Left ventricle myocardium inferior (tissue), 1 donor: ENCODE measurements at regions not wholly inside any gene's neighbourhood (a gene's known extent, or its start where the extent isn't known, plus 50 kb on each side); places are given as distances from the start of the nearest gene placed in this dataset.

ENCODE experiments used
- DNase-seq: peaks from one replicate; pipeline ENCODE4 v3.0.0-alpha.2; 2020
- H3K27ac ChIP-seq: fragments of 200-600 bp; replicated peaks from 2 replicates; pipeline ENCODE4 v1.8.0; 2021
- H3K27me3 ChIP-seq: fragments of 200-600 bp; 2 replicates; pipeline ENCODE4 v1.8.0; 2021; ENCODE audit warnings: low read depth
- H3K36me3 ChIP-seq: fragments of 200-600 bp; 2 replicates; pipeline ENCODE4 v1.8.0; 2021
- H3K4me1 ChIP-seq: fragments of 200-600 bp; 2 replicates; pipeline ENCODE4 v1.8.0; 2021
- H3K4me3 ChIP-seq: fragments of 200-600 bp; 2 replicates; pipeline ENCODE4 v1.8.0; 2021; ENCODE audit warnings: mild to moderate bottlenecking, moderate library complexity
- H3K9me3 ChIP-seq: fragments of 200-600 bp; replicated peaks from 2 replicates; pipeline ENCODE4 v1.8.0; 2021
- intact Hi-C: fragments of 100-400 bp; cut with micrococcal nuclease; formaldehyde crosslinking; loops from one replicate; pipeline ENCODE4 v1.11.0; 2022
- TF ChIP-seq, protein P1 (sequence below): fragments of 200-600 bp; IDR thresholded peaks from 2 replicates; pipeline ENCODE4 v1.8.0; 2021; ENCODE audit warnings: antibody characterized with exemption, mild to moderate bottlenecking, borderline replicate concordance
- donor health status: DM: no; HTN: yes; CAD: no; lungs with severe emphysema.

DNA sequence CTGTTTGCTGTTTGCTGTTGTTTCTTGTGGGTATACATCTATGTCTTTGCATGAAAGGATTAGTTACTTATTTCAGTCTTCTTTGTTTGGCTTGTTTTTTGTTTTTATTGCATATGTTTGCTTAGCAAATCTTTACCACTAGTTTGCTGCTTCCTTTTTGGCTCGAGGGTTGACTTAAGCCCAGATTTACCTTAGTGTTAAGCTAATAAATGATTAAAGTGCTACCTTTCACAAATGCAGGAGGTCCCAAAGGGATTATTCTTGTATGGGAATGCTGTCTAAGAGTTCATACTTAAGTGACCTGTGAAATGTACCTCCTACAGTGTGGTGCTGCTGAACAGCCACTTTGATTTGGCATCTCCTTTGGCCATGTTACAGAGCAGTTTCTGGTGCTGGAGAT is 273.5 kb upstream of the NPY start:
- no peaks in the 10 kb centered on the region for H3K27me3 ChIP-seq
- intact Hi-C loops = no loop called here
- TF ChIP-seq, protein P1, sequence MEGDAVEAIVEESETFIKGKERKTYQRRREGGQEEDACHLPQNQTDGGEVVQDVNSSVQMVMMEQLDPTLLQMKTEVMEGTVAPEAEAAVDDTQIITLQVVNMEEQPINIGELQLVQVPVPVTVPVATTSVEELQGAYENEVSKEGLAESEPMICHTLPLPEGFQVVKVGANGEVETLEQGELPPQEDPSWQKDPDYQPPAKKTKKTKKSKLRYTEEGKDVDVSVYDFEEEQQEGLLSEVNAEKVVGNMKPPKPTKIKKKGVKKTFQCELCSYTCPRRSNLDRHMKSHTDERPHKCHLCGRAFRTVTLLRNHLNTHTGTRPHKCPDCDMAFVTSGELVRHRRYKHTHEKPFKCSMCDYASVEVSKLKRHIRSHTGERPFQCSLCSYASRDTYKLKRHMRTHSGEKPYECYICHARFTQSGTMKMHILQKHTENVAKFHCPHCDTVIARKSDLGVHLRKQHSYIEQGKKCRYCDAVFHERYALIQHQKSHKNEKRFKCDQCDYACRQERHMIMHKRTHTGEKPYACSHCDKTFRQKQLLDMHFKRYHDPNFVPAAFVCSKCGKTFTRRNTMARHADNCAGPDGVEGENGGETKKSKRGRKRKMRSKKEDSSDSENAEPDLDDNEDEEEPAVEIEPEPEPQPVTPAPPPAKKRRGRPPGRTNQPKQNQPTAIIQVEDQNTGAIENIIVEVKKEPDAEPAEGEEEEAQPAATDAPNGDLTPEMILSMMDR = no peak
- H3K36me3 ChIP-seq = no peaks in the 10 kb centered on the region
- H3K9me3 ChIP-seq = peaks cover 62% of the 10 kb centered on the region
- H3K4me1 ChIP-seq = no peaks in the 10 kb centered on the region
- no peak for DNase-seq
- H3K4me3 ChIP-seq = no peak overlapping the region
- H3K27ac ChIP-seq = no peak overlapping the region

DNA sequence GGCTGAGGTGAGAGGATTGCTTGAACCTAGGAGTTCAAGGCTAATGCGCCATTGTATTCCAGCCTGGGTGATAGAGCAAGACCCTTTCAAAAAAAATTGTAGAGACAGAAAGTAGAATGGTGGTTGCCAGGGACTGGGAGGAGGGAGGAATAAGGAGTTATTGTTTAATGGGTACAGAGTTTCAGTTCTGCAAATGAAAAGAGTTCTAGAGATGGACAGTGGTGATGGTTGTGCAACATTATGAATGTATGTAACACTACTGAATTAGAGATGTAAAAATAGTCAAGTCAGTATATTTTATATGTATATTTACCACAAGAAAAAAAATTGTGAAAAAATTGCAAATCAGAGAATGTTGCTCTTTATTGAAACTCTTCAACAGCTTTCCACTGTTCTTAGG is 266.5 kb upstream of the NPY start:
- intact Hi-C loops = no loop called here
- H3K27me3 ChIP-seq = no peaks in the 10 kb centered on the region
- DNase-seq = no peak
- H3K9me3 ChIP-seq = peaks cover 48% of the 10 kb centered on the region
- H3K36me3 ChIP-seq = no peaks in the 10 kb centered on the region
- H3K4me3 ChIP-seq = no peak overlapping the region
- TF ChIP-seq, protein P1 = no peak
- no peaks in the 10 kb centered on the region for H3K4me1 ChIP-seq
- no peak overlapping the region for H3K27ac ChIP-seq

DNA sequence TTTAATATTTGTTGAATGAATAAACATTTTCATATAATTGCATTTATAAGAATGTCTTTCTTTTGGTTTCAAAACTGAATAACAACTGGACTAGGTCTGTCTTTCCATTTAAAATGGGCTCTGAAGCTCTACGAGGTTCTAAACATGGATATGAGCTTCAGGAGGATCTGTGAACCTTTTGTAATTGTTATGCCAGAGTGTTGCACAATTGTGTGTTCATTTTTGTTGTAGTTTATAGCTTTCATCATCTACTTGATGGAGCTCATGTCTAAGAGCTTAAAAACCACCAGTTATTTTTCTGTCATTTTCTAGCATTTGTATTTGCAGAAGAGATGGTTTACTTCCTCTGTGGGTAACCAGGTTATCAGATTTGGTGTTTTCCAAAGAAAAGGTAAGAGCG is 265.7 kb upstream of the NPY start:
- TF ChIP-seq, protein P1 = no peak
- H3K4me1 ChIP-seq = no peaks in the 10 kb centered on the region
- no peaks in the 10 kb centered on the region for H3K36me3 ChIP-seq
- intact Hi-C loops = no loop called here
- H3K27me3 ChIP-seq = no peaks in the 10 kb centered on the region
- no peak overlapping the region for H3K4me3 ChIP-seq
- DNase-seq = no peak
- no peak overlapping the region for H3K27ac ChIP-seq
- H3K9me3 ChIP-seq = peaks cover 40% of the 10 kb centered on the region

DNA sequence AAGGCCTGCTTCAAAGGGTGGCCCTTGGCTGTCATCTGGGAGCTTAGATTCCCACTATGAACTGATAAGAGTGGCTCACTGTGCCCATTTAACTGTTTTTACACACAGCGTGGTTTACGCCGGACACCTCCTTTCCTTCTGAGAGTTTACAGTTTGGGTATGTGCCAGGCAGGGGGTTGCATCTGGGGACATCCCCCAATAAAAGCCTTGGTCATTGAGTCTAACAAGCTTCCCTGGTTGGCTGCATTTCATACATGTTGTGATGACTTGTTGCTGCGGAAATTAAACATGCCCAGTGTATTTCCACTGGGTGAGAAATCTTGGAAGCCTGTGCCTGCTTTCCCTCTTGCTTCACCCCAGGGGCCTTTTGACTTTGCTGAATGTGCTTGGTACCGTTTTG is 264.1 kb upstream of the NPY start:
- no peak for DNase-seq
- H3K4me1 ChIP-seq = no peaks in the 10 kb centered on the region
- H3K4me3 ChIP-seq = no peak overlapping the region
- intact Hi-C loops = no loop called here
- TF ChIP-seq, protein P1 = no peak
- H3K9me3 ChIP-seq = peaks cover 27% of the 10 kb centered on the region
- H3K27me3 ChIP-seq = no peaks in the 10 kb centered on the region
- no peak overlapping the region for H3K27ac ChIP-seq
- H3K36me3 ChIP-seq = no peaks in the 10 kb centered on the region

DNA sequence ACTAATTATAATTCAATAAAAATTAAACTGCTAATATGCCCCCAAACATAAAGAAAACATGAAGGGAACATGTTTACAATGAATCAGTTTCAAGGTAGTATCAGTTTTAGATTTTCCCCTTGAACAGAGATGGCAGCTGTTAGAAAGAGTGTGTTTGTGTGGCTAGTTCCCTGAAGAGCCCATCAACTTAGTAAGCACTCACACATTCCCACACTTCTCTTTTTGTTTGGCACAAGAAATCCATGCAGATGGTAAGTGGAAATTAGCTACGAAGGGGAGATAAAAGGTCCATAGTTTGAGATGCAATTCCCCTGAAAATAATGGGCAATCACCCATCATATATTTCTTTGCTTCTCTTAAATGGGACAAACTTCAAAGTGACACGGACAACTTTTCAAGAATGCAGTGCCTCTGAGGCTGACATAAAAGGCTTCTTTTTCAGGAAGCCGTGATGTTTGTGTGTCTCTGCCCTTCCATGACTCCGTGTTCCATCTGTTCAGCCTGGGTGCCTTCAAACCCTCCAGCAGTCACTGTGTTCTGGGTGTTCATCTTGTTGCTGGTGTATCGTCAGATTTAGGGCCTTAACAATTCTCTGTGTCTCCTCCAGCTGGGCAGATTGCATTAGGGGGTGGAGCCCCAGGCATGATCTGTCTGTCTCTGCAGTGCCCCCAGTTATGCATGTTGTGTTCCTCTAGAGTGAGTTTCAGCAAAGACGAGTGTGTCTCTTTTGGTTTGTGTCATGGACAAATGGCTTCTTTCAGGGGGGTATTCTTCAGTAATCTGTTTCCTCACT is 259.5 kb upstream of the NPY start:
- H3K4me3 ChIP-seq = no peak overlapping the region
- no peak overlapping the region for H3K27ac ChIP-seq
- H3K9me3 ChIP-seq = no peaks in the 10 kb centered on the region
- TF ChIP-seq, protein P1 = no peak
- no peak for DNase-seq
- H3K36me3 ChIP-seq = no peaks in the 10 kb centered on the region
- intact Hi-C loops = no loop called here
- no peaks in the 10 kb centered on the region for H3K27me3 ChIP-seq
- no peaks in the 10 kb centered on the region for H3K4me1 ChIP-seq
